ENCODE measurements at regions not wholly inside any gene's neighbourhood (a gene's known extent, or its start where the extent isn't known, plus 50 kb on each side); places are given as distances from the start of the nearest gene placed in this dataset.

GRCh38 chr11:79807506-79807905 lies 366.7 kb upstream of the TENM4 start:
- TF ChIP-seq CTCF (IDR thresholded peaks at IDR 0.05) = no peak
- no peak for TF ChIP-seq POLR2A (IDR thresholded peaks at IDR 0.05)
